ENCODE measurements at regions not wholly inside any gene's neighbourhood (a gene's known extent, or its start where the extent isn't known, plus 50 kb on each side); places are given as distances from the start of the nearest gene placed in this dataset.
"Not testable (repeated sequence)": the region's sequence is repeated elsewhere in the genome, so short reads cannot be mapped to it uniquely, and the experiment has no call there.

- not testable (repeated sequence) for H3K27me3 Mint-ChIP-seq, H3K27ac Mint-ChIP-seq, ATAC-seq, DNase-seq, H3K4me3 Mint-ChIP-seq, H3K4me1 Mint-ChIP-seq
- peaks cover 0 to 58% of the 10 kb centered on the region in 2 donors for H3K9me3 Mint-ChIP-seq
Measured at GRCh38 chr19:27419217-27419616, 1793.7 kb downstream of the UQCRFS1 start.

- ATAC-seq (no peak), DNase-seq (no peak)
- Mint-ChIP-seq H3K27me3 (no peaks in the 10 kb centered on the region), H3K4me3 (no peak overlapping the region), H3K9me3 (peaks cover 58 to 93% of the 10 kb centered on the region in 2 donors), H3K27ac (no peak overlapping the region), H3K4me1 (no peaks in the 10 kb centered on the region)
Measured at GRCh38 chr19:27393591-27393990, 1819.4 kb downstream of the UQCRFS1 start.

GRCh38 chr19:27392027-27392632, 1820.8 kb downstream of the UQCRFS1 start:
- no peak overlapping the region for H3K27ac Mint-ChIP-seq
- H3K9me3 Mint-ChIP-seq = peaks cover 54 to 93% of the 10 kb centered on the region in 2 donors
- DNase-seq = no peak

GRCh38 chr19:27379306-27379705, 1833.6 kb downstream of the UQCRFS1 start:
- not testable (repeated sequence) for H3K4me3 Mint-ChIP-seq, H3K4me1 Mint-ChIP-seq, ATAC-seq, H3K27ac Mint-ChIP-seq, H3K27me3 Mint-ChIP-seq, DNase-seq
- peaks cover 43 to 73% of the 10 kb centered on the region in 2 donors for H3K9me3 Mint-ChIP-seq

More at GRCh38 chr19:27392027-27392632, 1820.8 kb downstream of the UQCRFS1 start:
- ATAC-seq = no peak
- Mint-ChIP-seq H3K4me1 (no peaks in the 10 kb centered on the region), H3K27me3 (no peaks in the 10 kb centered on the region), H3K4me3 (no peak overlapping the region)

- not testable (repeated sequence) for H3K4me1 Mint-ChIP-seq, H3K27ac Mint-ChIP-seq, ATAC-seq, DNase-seq, H3K27me3 Mint-ChIP-seq, H3K4me3 Mint-ChIP-seq
- H3K9me3 Mint-ChIP-seq = peaks cover 46 to 87% of the 10 kb centered on the region in 2 donors
Measured at GRCh38 chr19:27369603-27370002, 1843.3 kb downstream of the UQCRFS1 start.

GRCh38 chr19:27362438-27362837, 1850.5 kb downstream of the UQCRFS1 start:
- H3K27ac Mint-ChIP-seq, H3K4me3 Mint-ChIP-seq, ATAC-seq, DNase-seq, H3K4me1 Mint-ChIP-seq, H3K27me3 Mint-ChIP-seq: not testable (repeated sequence)
- H3K9me3 Mint-ChIP-seq = peaks cover 62 to 98% of the 10 kb centered on the region in 2 donors

GRCh38 chr19:27355581-27355980, 1857.4 kb downstream of the UQCRFS1 start:
- not testable (repeated sequence) for H3K27ac Mint-ChIP-seq

More at GRCh38 chr19:27355581-27355980, 1857.4 kb downstream of the UQCRFS1 start:
- H3K4me3 Mint-ChIP-seq, DNase-seq, H3K4me1 Mint-ChIP-seq, ATAC-seq, H3K27me3 Mint-ChIP-seq: not testable (repeated sequence)
- H3K9me3 Mint-ChIP-seq = peaks cover 76 to 100% of the 10 kb centered on the region in 2 donors
